HepG2 (cell line): ENCODE measurements at regions not wholly inside any gene's neighbourhood (a gene's known extent, or its start where the extent isn't known, plus 50 kb on each side); places are given as distances from the start of the nearest gene placed in this dataset.

ENCODE experiments used
- ATAC-seq: fragments of 200-7000 bp; cut with Tn5 transposase; 3 replicates; pipeline ENCODE4 v1.9.1; 2020; ENCODE audit warnings: mild to moderate bottlenecking, moderate library complexity
- BruUV-seq: library from RNA; stranded (reverse); fragments of 400-500 nt; replicated peaks from 2 replicates; lab custom pipeline; 2021; lab: Mats Ljungman, UMichigan
- CTCF ChIA-PET: fragments of 300-600 bp; formaldehyde crosslinking; extraction: SDS; loops from one replicate; lab custom pipeline; 2021; ENCODE audit warnings: low total read pairs, inconsistent platforms, low intra/inter-chr PET ratio; lab: Yijun Ruan, JAX
- POLR2A ChIA-PET: fragments of 350-600 bp; sonication (Branson Sonifier 250); formaldehyde crosslinking; loops from one replicate; lab custom pipeline; 2020; ENCODE audit warnings: antibody characterized with exemption, inconsistent platforms; lab: Yijun Ruan, JAX
- DNase-seq: peaks from one replicate; pipeline ENCODE4 v3.0.0-alpha.2; 2015; ENCODE audit warnings: low spot score
- FAIRE-seq: peaks from 3 replicates; lab custom pipeline; 2011; peaks lifted over from hg19 to GRCh38; lab: Jason Lieb, UNC
- H2AFZ ChIP-seq: one replicate; pipeline ENCODE4 v1.6.1; 2011; ENCODE audit warnings: low read length, inconsistent platforms
- H3K27ac ChIP-seq: fragments of 300-600 bp; 3 replicates; pipeline ENCODE4 v1.8.0; 2011; ENCODE audit warnings: mixed run types, mild to moderate bottlenecking, mixed read lengths, low read length, inconsistent platforms; ENCODE audit not compliant: insufficient read depth; ENCODE audit errors: extremely low read length
- H3K27me3 ChIP-seq, 2 experiments: fragments of 200-600 bp in 1 of 2; 2 replicates in 1 of 2; 3 replicates in 1 of 2; pipeline versions ENCODE4 v1.6.0 to v1.8.0; 2011; ENCODE audit warnings: low read length in 2 of 2, mild to moderate bottlenecking in 2 of 2, moderate library complexity in 2 of 2, inconsistent platforms in 1 of 2; ENCODE audit not compliant: insufficient read depth in 2 of 2, control insufficient read depth in 1 of 2
- H3K36me3 ChIP-seq, 2 experiments: fragments of 200-600 bp in 1 of 2; replicated peaks in 1 of 2; 2 replicates in 1 of 2; 3 replicates in 1 of 2; pipeline versions ENCODE4 v1.5.1 to v1.8.0; 2011; ENCODE audit warnings: low read length in 2 of 2, inconsistent platforms in 1 of 2; ENCODE audit not compliant: insufficient read depth in 2 of 2, control insufficient read depth in 1 of 2
- H3K4me1 ChIP-seq: 2 replicates; pipeline ENCODE4 v1.5.1; 2012; ENCODE audit warnings: low read length, inconsistent platforms; ENCODE audit not compliant: insufficient read depth
- H3K4me2 ChIP-seq: 2 replicates; pipeline ENCODE4 v1.6.0; 2011; ENCODE audit warnings: low read depth, low read length, inconsistent platforms
- H3K4me3 ChIP-seq, 3 experiments: fragments of 200-600 bp in 1 of 3; sonication (generic), shearing (Covaris generic) in 1 of 3; replicated peaks in 1 of 3; 2 replicates each; pipeline ENCODE4 v1.5.1; 2011 to 2016; ENCODE audit warnings: low read length in 3 of 3, inconsistent platforms in 2 of 3, low read depth in 2 of 3, mild to moderate bottlenecking in 2 of 3, control low read depth in 1 of 3, mixed read lengths in 1 of 3; ENCODE audit not compliant: insufficient read depth in 1 of 3
- H3K79me2 ChIP-seq: one replicate; pipeline ENCODE4 v1.6.1; 2011; ENCODE audit warnings: low read length, inconsistent platforms; ENCODE audit not compliant: insufficient read depth
- H3K9ac ChIP-seq: 2 replicates; pipeline ENCODE4 v1.6.0; 2011; ENCODE audit warnings: mild to moderate bottlenecking, low read depth, low read length, inconsistent platforms; ENCODE audit not compliant: insufficient read depth
- H3K9me3 ChIP-seq: 2 replicates; pipeline ENCODE4 v1.5.1; 2012; ENCODE audit warnings: mild to moderate bottlenecking, low read length
- H4K20me1 ChIP-seq: 2 replicates; pipeline ENCODE4 v1.6.0; 2011; ENCODE audit warnings: inconsistent platforms, mild to moderate bottlenecking, low read length, moderate library complexity; ENCODE audit not compliant: insufficient read depth
- GATAD1 ChIP-seq: IDR thresholded peaks from 2 replicates; pipeline ENCODE4 v1.6.1; 2016; ENCODE audit warnings: missing genetic modification reagents, missing compliant biosample characterization
- GMEB2 ChIP-seq: IDR thresholded peaks from 2 replicates; pipeline ENCODE4 v1.6.1; 2016; ENCODE audit warnings: missing biosample characterization, missing genetic modification reagents, low read depth
- HNF4G ChIP-seq, 2 experiments: sonication (generic) in 1 of 2; formaldehyde crosslinking in 1 of 2; IDR thresholded peaks; 2 replicates each; pipeline versions ENCODE4 v1.4.0 to v1.6.1; 2011 to 2020; ENCODE audit warnings: borderline replicate concordance in 2 of 2, low read depth in 2 of 2, mild to moderate bottlenecking in 2 of 2, low read length in 1 of 2, missing genetic modification reagents in 1 of 2, moderate library complexity in 1 of 2
- NFYB ChIP-seq: sonication (generic); formaldehyde crosslinking; IDR thresholded peaks from 2 replicates; pipeline ENCODE4 v1.4.0; 2020; ENCODE audit warnings: missing genetic modification reagents
- TERF1 ChIP-seq: sonication (generic); formaldehyde crosslinking; IDR thresholded peaks from 2 replicates; pipeline ENCODE4 v1.8.0; 2022; ENCODE audit warnings: mild to moderate bottlenecking, missing genetic modification reagents, moderate library complexity
- THAP8 ChIP-seq: sonication (generic); formaldehyde crosslinking; IDR thresholded peaks from 2 replicates; pipeline ENCODE4 v1.5.1; 2020; ENCODE audit warnings: missing genetic modification reagents, mild to moderate bottlenecking, borderline replicate concordance
- ZNF274 ChIP-seq: sonication (generic); formaldehyde crosslinking; IDR thresholded peaks from 2 replicates; pipeline ENCODE4 v1.5.1; 2020; ENCODE audit warnings: mild to moderate bottlenecking, missing genetic modification reagents
- ZNF687 ChIP-seq: sonication (generic); formaldehyde crosslinking; IDR thresholded peaks from 2 replicates; pipeline ENCODE4 v1.5.1; 2020; ENCODE audit warnings: mild to moderate bottlenecking, missing genetic modification reagents, moderate library complexity
- WGBS: methylation state at CpG from one replicate; pipeline ENCODE4 v1.1.6; 2017; ENCODE audit warnings: low lambda C conversion rate; 5-methylcytosine and 5-hydroxymethylcytosine counted together
- in situ Hi-C: cut with HindIII; loops from 2 replicates; pipeline ENCODE4 v1.10.0; 2017; ENCODE audit warnings: low pct_unique_long_range_greater_than_20kb; ENCODE audit not compliant: extremely low pct_ligation_motif_present
- intact Hi-C: fragments of 100-400 bp; cut with micrococcal nuclease; formaldehyde crosslinking; loops from one replicate; pipeline ENCODE4 v1.10.0; 2022; ENCODE audit not compliant: unreplicated experiment

- TF ChIP-seq ZNF687 = no peak
Observed at GRCh38 chr20:61067221-61067620, 184.8 kb upstream of the CDH4 start (continued).

- no peak overlapping the region for H3K4me2 ChIP-seq
- FAIRE-seq (no peak), ATAC-seq (no peak), DNase-seq (no peak)
- no TSS peak for BruUV-seq
- H3K36me3 ChIP-seq = no peaks in the 10 kb centered on the region
- intact Hi-C loops (no loop called here), in situ Hi-C loops (no loop called here)
- ChIA-PET CTCF (no interaction called here), POLR2A (no interaction called here)
- H3K79me2 ChIP-seq = no peaks in the 10 kb centered on the region
- no peaks in the 10 kb centered on the region for H4K20me1 ChIP-seq
- peaks cover 4% of the 10 kb centered on the region; the same call in 1 of the 2 replicates for H3K9me3 ChIP-seq
- no peak overlapping the region for H2AFZ ChIP-seq
- peaks cover 0 to 11% of the 10 kb centered on the region in 2 experiments; a peak in 1 of 5 replicates for H3K27me3 ChIP-seq
- no peak overlapping the region for H3K27ac ChIP-seq
- no peaks in the 10 kb centered on the region for H3K4me1 ChIP-seq
- H3K4me3 ChIP-seq = no peak overlapping the region
- no peak overlapping the region for H3K9ac ChIP-seq
- 6% methylated on average over 6 of the region's 6 CpGs for WGBS
- no peak for TF ChIP-seq NFYB (CRISPR knock-in tag)
Observed at GRCh38 chr20:61072398-61072797, 179.7 kb upstream of the CDH4 start.

- no peak for DNase-seq
- 18% methylated on average over 6 of the region's 6 CpGs for WGBS
- Histone ChIP-seq H3K36me3 (no peaks in the 10 kb centered on the region), H3K79me2 (no peaks in the 10 kb centered on the region), H3K4me3 (no peak overlapping the region), H4K20me1 (no peaks in the 10 kb centered on the region), H3K9ac (no peak overlapping the region), H3K27me3 (peaks cover 0 to 11% of the 10 kb centered on the region in 2 experiments; a peak in 1 of 5 replicates), H3K27ac (no peak overlapping the region), H2AFZ (no peak overlapping the region), H3K4me1 (no peaks in the 10 kb centered on the region), H3K4me2 (no peak overlapping the region), H3K9me3 (peaks cover 6% of the 10 kb centered on the region; the same call in 1 of the 2 replicates)
- FAIRE-seq = no peak
- POLR2A ChIA-PET = no interaction called here
- BruUV-seq = no TSS peak
- TF ChIP-seq HNF4G (IDR thresholded peaks at IDR 0.05; ENCODE audit: borderline replicate concordance, low read depth, low read length) (no peak), HNF4G (CRISPR knock-in tag; IDR thresholded peaks at IDR 0.05; ENCODE audit: borderline replicate concordance, low read depth) (no peak), GATAD1 (CRISPR knock-in tag) (no peak), TERF1 (CRISPR knock-in tag) (no peak), ZNF274 (no peak), GMEB2 (CRISPR knock-in tag) (no peak), THAP8 (no peak)
- CTCF ChIA-PET = no interaction called here
- in situ Hi-C loops (no loop called here), intact Hi-C loops (no loop called here)
- no peak for ATAC-seq
Observed at GRCh38 chr20:61073376-61073775, 178.7 kb upstream of the CDH4 start.
